HepG2 (cell line): ENCODE measurements at regions not wholly inside any gene's neighbourhood (a gene's known extent, or its start where the extent isn't known, plus 50 kb on each side); places are given as distances from the start of the nearest gene placed in this dataset.

Source experiments
- BCL3 ChIP-seq: sonication (generic); formaldehyde crosslinking; IDR thresholded peaks from 2 replicates; pipeline ENCODE4 v1.5.1; 2020; ENCODE audit warnings: mild to moderate bottlenecking, missing genetic modification reagents, moderate library complexity
- DBP ChIP-seq: sonication (generic); formaldehyde crosslinking; IDR thresholded peaks from 2 replicates; pipeline ENCODE4 v1.4.0; 2020; ENCODE audit warnings: missing genetic modification reagents; ENCODE audit errors: not compliant biosample characterization
- ELF4 ChIP-seq: sonication (generic); formaldehyde crosslinking; IDR thresholded peaks from 2 replicates; pipeline ENCODE4 v1.5.0; 2020; ENCODE audit warnings: missing genetic modification reagents, mild to moderate bottlenecking, moderate library complexity, borderline replicate concordance
- EP300 ChIP-seq, 3 experiments: sonication (generic) in 1 of 3; formaldehyde crosslinking in 1 of 3; IDR thresholded peaks; 2 replicates each; pipeline versions ENCODE4 v1.5.1 to v1.6.1; 2011 to 2020; ENCODE audit warnings: low read depth in 2 of 3, low read length in 2 of 3, borderline replicate concordance in 1 of 3, improper control_type of control experiment in 1 of 3, mild to moderate bottlenecking in 1 of 3, missing genetic modification reagents in 1 of 3, moderate library complexity in 1 of 3
- FOXA1 ChIP-seq, 2 experiments: fragments of 450-650 bp in 1 of 2; sonication (generic) in 1 of 2; formaldehyde crosslinking in 1 of 2; IDR thresholded peaks; 2 replicates each; pipeline versions ENCODE4 v1.4.0 to v1.6.1; 2016 to 2020; ENCODE audit warnings: missing genetic modification reagents in 1 of 2
- HNF4A ChIP-seq: sonication (generic); formaldehyde crosslinking; IDR thresholded peaks from 2 replicates; pipeline ENCODE4 v1.4.0; 2020; ENCODE audit warnings: missing genetic modification reagents
- JUN ChIP-seq: sonication (generic); formaldehyde crosslinking; IDR thresholded peaks from 2 replicates; pipeline ENCODE4 v1.4.0; 2020; ENCODE audit warnings: mild to moderate bottlenecking, missing genetic modification reagents
- KDM5A ChIP-seq: fragments of 200-600 bp; sonication (generic); IDR thresholded peaks from 2 replicates; pipeline ENCODE4 v1.7.0; 2018; ENCODE audit warnings: antibody characterized with exemption, mild to moderate bottlenecking, low read length, borderline replicate concordance
- MAF1 ChIP-seq: sonication (generic); formaldehyde crosslinking; IDR thresholded peaks from 2 replicates; pipeline ENCODE4 v1.5.0; 2020; ENCODE audit warnings: missing genetic modification reagents, borderline replicate concordance
- MATR3 ChIP-seq: sonication (generic); formaldehyde crosslinking; IDR thresholded peaks from 2 replicates; pipeline ENCODE4 v1.4.0; 2020; ENCODE audit warnings: missing genetic modification reagents
- NFRKB ChIP-seq: fragments of 450-650 bp; IDR thresholded peaks from 2 replicates; pipeline ENCODE4 v1.6.1; 2017
- PBX3 ChIP-seq: sonication (generic); formaldehyde crosslinking; IDR thresholded peaks from 2 replicates; pipeline ENCODE4 v1.8.1; 2023; ENCODE audit warnings: missing genetic modification reagents, inconsistent platforms, borderline replicate concordance
- RFXANK ChIP-seq: IDR thresholded peaks from 2 replicates; pipeline ENCODE4 v1.6.1; 2016
- TERF1 ChIP-seq: sonication (generic); formaldehyde crosslinking; IDR thresholded peaks from 2 replicates; pipeline ENCODE4 v1.8.0; 2022; ENCODE audit warnings: mild to moderate bottlenecking, missing genetic modification reagents, moderate library complexity
- THYN1 ChIP-seq: sonication (generic); formaldehyde crosslinking; IDR thresholded peaks from 2 replicates; pipeline ENCODE4 v1.8.1; 2023; ENCODE audit warnings: low read depth, mild to moderate bottlenecking, moderate library complexity, missing genetic modification reagents, borderline replicate concordance
- TRIM24 ChIP-seq: sonication (generic); formaldehyde crosslinking; IDR thresholded peaks from 2 replicates; pipeline ENCODE4 v1.8.0; 2022; ENCODE audit warnings: mild to moderate bottlenecking, missing genetic modification reagents
- ZGPAT ChIP-seq: IDR thresholded peaks from 2 replicates; pipeline ENCODE4 v1.6.1; 2016; ENCODE audit warnings: mild to moderate bottlenecking
- ZNF138 ChIP-seq: sonication (generic); formaldehyde crosslinking; IDR thresholded peaks from 2 replicates; pipeline ENCODE4 v1.5.0; 2020; ENCODE audit warnings: mild to moderate bottlenecking, low read depth, missing genetic modification reagents
- ZNF333 ChIP-seq: sonication (generic); formaldehyde crosslinking; IDR thresholded peaks from 2 replicates; pipeline ENCODE4 v1.4.0; 2020; ENCODE audit warnings: mild to moderate bottlenecking, missing genetic modification reagents, borderline replicate concordance
- ZNF564 ChIP-seq: sonication (generic); formaldehyde crosslinking; IDR thresholded peaks from 2 replicates; pipeline ENCODE4 v1.8.1; 2023; ENCODE audit warnings: mild to moderate bottlenecking, missing genetic modification reagents
- ZNF747 ChIP-seq: sonication (generic); formaldehyde crosslinking; IDR thresholded peaks from 2 replicates; pipeline ENCODE4 v1.8.1; 2023; ENCODE audit warnings: missing genetic modification reagents, mild to moderate bottlenecking, borderline replicate concordance
- ZNF773 ChIP-seq: sonication (generic); formaldehyde crosslinking; IDR thresholded peaks from 2 replicates; pipeline ENCODE4 v1.4.0; 2020; ENCODE audit warnings: missing genetic modification reagents, borderline replicate concordance

- TF ChIP-seq HNF4A (CRISPR knock-in tag) (peak; percentile 100), TERF1 (CRISPR knock-in tag) (no peak), NFRKB (no peak), PBX3 (CRISPR knock-in tag) (no peak), ELF4 (CRISPR knock-in tag) (peak; percentile 80; the same call in 1 of the 2 replicates), DBP (CRISPR knock-in tag) (no peak), KDM5A (no peak), EP300 (IDR thresholded peaks at IDR 0.05; ENCODE audit: low read depth in 2 of 2, low read length in 2 of 2) (peak; percentile 61 to 90), EP300 (CRISPR knock-in tag; IDR thresholded peaks at IDR 0.05; ENCODE audit: borderline replicate concordance) (peak; percentile 76), MATR3 (no peak), ZNF333 (CRISPR knock-in tag) (no peak), BCL3 (CRISPR knock-in tag) (peak; percentile 32; the same call in 1 of the 2 replicates), MAF1 (CRISPR knock-in tag) (no peak), THYN1 (CRISPR knock-in tag) (no peak), JUN (CRISPR knock-in tag) (peak; percentile 91), ZNF564 (CRISPR knock-in tag) (peak; percentile 56; the same call in 1 of the 2 replicates), ZNF138 (no peak), RFXANK (CRISPR knock-in tag) (peak; percentile 59; the same call in 1 of the 2 replicates), ZGPAT (CRISPR knock-in tag) (peak; percentile 94), TRIM24 (CRISPR knock-in tag) (peak; percentile 92), ZNF773 (CRISPR knock-in tag) (no peak), ZNF747 (CRISPR knock-in tag) (no peak; the same call in 1 of the 2 replicates), FOXA1 (IDR thresholded peaks at IDR 0.05) (no peak), FOXA1 (CRISPR knock-in tag; IDR thresholded peaks at IDR 0.05) (peak; percentile 25)
Observed at GRCh38 chr6:7042654-7043545, 64.9 kb upstream of the RREB1 start (continued).
